ENCODE measurements at regions not wholly inside any gene's neighbourhood (a gene's known extent, or its start where the extent isn't known, plus 50 kb on each side); places are given as distances from the start of the nearest gene placed in this dataset.
"Not testable (repeated sequence)": the region's sequence is repeated elsewhere in the genome, so short reads cannot be mapped to it uniquely, and the experiment has no call there.

DNA sequence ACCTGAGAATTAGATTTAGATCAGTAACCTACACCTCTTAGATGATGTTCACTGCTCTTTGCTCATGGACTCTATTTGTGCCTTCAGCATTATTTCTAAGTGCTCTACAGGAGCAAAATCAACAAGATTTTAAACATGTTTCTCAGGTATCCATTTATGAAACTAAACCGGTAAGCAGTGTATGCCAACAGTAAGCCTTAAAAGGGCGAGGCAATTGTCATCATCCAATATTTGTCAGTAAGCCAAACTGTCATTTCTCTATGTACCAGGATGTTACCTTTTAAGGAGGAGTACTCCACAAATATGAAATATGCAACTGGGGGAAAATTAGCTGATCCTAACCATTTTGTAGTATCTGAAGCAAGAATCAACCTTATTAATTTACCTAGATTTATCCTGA, 69.6 kb upstream of the ZNF184 start:
- no peak for DNase-seq (ENCODE audit: low spot score)

DNA sequence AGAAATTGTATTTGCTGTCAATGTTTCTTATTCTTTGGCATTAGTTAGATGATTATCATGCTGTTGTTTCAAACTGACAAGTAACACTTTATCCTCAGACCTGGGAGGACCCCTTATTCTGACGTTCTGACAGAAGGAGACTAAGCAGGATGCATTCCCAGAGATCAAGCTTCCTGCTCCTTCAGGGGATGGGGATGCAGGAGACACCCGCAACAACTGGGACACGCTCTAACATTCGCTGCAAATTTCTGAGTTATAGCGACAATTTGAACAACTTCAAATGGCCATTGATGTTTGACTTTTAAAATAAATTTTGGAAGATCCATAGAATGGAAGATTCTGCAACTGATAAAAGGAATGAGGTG, 69.0 kb upstream of the ZNF184 start:
- no peak for DNase-seq (ENCODE audit: low spot score)

DNA sequence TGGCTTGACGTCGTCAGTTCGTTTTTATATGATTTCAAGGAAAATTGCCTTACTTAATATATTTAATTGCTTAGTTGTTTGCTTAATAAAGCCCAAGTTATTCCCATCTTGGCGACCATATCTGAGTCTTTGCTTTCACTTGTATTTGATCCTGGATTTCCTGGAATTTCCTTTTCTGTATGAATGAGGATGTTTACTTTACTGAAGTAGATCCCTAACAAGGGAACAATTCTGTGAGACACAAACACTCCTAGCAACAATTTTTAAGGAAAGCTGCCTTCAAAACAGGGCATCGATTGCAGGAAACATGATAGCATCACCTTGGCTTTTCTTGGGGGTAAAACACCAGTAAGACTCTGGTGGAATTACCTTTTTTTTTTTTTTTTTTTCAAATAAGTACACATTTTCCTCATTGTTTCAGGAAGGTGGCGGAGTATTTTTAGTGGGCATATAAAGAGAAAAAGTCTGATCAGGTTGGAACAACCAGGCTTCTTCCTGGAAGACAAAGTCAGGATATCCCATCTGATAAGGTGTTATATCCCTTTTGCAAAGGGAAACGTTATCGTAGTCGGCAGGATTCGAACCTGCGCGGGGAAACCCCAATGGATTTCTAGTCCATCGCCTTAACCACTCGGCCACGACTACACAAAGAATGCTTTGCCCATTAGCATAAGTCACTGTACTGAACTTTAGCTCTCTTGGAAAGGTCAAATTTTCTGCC, 68.5 kb upstream of the ZNF184 start:
- no peak for DNase-seq (ENCODE audit: low spot score)

DNA sequence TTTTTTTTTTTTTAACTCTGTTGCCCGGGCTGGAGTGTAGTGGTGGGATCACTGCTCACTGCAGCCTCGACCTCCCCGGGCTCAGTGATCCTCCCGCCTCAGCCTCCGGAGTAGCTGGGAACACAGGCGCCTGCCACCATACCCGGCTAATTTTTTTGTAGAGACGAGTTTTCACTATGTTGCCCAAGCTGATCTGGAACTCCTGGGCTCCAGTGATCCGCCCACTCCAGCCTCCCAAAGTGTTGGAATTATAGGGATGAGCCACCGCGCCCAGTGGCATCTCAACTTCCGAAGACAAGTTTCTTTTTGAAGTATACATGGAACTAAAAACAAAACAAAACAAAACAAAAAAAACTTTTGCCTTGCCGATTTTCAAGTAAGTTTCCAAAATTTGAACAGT, 66.6 kb upstream of the ZNF184 start:
- no peak for DNase-seq (ENCODE audit: low spot score)

DNA sequence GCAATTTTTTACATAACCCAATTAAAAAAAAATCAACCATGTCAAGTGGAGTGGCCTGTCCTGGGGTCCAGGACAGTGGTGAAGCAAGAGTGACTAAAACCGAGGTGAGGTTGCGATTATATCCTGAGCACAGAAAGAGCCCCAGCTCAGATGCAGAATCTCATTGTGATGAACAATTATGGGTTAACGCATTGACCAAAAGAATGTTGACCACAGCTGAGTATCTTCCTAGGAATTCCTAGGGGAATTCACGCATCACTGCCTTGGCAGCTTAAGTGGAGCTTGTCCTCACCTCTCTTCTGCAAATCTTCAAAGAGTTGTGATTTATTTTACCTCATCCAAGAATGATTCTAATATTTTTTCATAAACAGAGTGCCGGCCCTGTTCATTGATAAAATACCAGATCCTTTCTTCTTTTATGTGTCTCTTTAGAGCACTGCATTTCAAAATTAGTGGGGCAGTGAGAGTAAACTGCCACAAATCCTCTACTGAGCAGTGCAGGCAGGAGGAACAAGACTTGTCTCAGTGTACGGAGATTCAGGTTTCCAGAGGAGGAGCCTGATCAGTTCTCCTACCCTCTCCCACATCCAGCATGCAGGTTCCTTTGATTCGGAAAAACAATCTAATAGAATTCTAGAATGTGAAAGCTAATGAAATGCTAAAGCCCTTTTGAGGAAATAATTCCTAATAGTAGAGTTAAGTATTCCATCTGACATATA, 60.1 kb upstream of the ZNF184 start:
- no peak for DNase-seq (ENCODE audit: low spot score)

DNA sequence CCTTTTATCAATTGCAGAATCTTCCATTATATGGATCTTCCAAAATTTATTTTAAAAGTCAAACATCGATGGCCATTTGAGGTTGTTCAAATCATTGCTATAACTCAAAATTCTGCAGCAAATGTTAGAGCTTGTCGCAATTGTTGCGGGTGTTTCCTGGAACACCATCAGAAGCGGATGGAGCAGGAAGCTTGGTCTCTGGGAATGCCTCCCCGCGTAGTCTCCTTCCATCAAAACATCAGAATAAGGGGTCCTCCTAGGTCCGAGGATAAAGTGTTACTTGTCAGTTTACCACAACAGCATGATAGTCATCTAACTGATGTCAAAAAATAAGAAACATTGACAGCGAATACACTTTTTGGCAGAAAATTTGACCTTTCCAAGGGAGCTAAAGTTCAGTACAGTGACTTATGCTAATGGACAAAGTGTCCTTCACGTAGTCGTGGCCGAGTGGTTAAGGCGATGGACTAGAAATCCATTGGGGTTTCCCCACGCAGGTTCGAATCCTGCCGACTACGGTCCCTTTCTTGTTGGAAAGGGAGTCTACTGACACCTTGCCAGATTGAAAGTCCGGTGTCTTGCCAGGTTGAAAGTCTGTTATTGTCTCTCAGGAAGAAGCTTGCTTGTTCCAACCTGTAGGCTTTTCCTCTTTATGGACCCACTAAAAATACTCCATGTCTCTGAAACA, 59.0 kb upstream of the ZNF184 start:
- DNase-seq (ENCODE audit: low spot score), result no peak

DNA sequence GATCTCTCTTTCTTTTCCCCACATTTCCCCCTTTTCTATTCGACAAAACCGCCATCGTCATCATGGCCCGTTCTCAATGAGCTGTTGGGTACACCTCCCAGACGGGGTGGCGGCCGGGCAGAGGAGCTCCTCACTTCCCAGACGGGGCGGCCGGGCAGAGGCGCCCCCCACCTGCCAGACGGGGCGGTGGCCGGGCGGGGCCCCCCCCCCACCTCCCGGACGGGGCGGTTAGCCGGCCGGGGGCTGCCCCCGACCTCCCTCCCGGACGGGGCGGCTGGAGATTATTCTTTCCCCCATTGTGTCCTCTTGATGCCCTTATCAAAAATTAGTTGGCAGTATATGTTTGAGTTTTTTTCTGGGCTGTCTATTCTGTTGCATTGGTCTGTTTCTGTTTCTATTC, 56.9 kb upstream of the ZNF184 start:
- not testable (repeated sequence) for DNase-seq (ENCODE audit: low spot score)

DNA sequence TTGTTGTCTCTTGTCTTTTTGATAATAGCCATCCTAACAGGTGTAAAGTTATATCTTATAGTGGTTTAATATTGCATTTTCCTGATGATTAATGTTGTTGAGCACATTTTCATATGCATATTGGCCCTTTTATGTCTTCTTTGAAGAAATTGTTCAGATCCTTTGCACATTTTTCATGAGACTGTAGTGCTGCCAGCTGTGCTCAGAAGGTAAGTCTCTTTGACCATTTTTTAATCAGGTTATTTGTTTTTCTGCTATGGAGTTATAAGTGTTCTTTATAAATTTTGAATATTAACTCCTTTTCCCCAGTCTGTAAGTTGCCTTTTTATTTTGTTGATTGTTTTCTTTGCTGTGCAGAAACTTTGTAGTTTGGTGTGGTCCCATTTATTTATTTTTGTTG, 55.8 kb upstream of the ZNF184 start:
- DNase-seq (ENCODE audit: low spot score), result no peak

Measured in left forelimb (tissue), 1 donor.